ENCODE measurements at regions not wholly inside any gene's neighbourhood (a gene's known extent, or its start where the extent isn't known, plus 50 kb on each side); places are given as distances from the start of the nearest gene placed in this dataset.

DNA sequence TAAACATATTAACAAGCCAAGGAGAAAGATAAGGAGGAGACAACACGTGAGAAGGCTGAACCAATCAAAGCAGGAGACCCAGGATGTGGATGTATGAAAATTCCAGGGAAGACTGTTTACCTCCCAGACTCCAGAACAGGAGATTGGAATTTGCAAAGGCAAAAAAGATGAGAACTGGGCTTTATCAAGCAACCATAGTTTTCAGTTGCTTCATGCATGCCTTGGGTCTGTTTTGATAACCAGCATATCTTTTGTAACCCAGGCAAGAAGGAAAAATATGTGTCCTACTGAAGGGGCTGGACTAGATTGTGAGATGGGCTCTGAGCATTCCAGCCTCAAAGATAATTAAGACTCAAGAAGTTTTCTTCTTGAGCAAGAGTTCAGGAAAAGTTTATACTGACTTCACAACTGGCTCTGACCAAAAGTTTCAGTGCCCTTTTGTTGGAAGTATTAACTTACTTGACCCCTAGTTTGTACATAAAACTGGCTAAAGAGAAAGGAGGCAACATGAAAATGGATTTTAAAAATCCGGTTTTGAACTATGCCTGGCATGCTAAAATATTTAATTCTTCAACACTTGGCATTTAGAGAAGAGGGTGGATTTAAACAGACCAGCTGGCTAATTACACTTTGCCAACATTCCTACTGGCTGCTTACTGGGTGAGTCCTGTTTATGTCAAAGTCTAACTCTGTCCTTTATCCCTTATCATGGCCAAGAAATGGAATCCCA lies 79.3 kb upstream of the CD28 start:
- TF ChIP-seq POLR2AphosphoS5 (IDR thresholded peaks at IDR 0.05; ENCODE audit: low read depth, low read length), result no peak
- TF ChIP-seq, protein P1, sequence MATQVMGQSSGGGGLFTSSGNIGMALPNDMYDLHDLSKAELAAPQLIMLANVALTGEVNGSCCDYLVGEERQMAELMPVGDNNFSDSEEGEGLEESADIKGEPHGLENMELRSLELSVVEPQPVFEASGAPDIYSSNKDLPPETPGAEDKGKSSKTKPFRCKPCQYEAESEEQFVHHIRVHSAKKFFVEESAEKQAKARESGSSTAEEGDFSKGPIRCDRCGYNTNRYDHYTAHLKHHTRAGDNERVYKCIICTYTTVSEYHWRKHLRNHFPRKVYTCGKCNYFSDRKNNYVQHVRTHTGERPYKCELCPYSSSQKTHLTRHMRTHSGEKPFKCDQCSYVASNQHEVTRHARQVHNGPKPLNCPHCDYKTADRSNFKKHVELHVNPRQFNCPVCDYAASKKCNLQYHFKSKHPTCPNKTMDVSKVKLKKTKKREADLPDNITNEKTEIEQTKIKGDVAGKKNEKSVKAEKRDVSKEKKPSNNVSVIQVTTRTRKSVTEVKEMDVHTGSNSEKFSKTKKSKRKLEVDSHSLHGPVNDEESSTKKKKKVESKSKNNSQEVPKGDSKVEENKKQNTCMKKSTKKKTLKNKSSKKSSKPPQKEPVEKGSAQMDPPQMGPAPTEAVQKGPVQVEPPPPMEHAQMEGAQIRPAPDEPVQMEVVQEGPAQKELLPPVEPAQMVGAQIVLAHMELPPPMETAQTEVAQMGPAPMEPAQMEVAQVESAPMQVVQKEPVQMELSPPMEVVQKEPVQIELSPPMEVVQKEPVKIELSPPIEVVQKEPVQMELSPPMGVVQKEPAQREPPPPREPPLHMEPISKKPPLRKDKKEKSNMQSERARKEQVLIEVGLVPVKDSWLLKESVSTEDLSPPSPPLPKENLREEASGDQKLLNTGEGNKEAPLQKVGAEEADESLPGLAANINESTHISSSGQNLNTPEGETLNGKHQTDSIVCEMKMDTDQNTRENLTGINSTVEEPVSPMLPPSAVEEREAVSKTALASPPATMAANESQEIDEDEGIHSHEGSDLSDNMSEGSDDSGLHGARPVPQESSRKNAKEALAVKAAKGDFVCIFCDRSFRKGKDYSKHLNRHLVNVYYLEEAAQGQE (IDR thresholded peaks at IDR 0.05; ENCODE audit: insufficient read depth in 1 of 2, low read depth in 2 of 2, low read length in 2 of 2), result no peak
- TF ChIP-seq SIN3A (IDR thresholded peaks at IDR 0.05; ENCODE audit: borderline replicate concordance, insufficient read depth, low read length), result no peak
- TF ChIP-seq TAF1 (IDR thresholded peaks at IDR 0.05; ENCODE audit: borderline replicate concordance, insufficient read depth, low read length), result no peak
- TF ChIP-seq FOXP2 (optimal IDR thresholded peaks at IDR 0.05; ENCODE audit: borderline replicate concordance, extremely low read depth, extremely low read length, insufficient read depth), result no peak

DNA sequence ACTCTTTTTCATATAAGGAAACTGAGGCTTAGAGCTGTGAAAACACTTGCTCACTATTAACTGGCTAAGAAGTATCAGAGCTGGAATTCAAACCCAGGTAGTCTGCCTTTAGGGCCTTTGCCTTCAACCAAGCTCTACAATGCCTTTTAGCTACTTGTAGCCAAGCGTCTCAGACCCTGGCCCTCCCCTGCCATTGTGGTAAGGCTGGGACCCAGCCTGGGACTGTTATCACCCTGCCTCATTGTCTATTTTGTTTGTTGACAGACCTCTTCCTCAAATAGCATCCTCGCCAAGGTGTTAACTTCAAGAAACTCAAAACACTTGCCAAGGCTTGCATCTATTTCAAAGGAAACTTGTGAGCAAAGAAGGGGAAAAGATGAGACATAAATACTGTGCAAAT lies 76.7 kb upstream of the CD28 start:
- TF ChIP-seq TAF1 (IDR thresholded peaks at IDR 0.05; ENCODE audit: borderline replicate concordance, insufficient read depth, low read length), result no peak

DNA sequence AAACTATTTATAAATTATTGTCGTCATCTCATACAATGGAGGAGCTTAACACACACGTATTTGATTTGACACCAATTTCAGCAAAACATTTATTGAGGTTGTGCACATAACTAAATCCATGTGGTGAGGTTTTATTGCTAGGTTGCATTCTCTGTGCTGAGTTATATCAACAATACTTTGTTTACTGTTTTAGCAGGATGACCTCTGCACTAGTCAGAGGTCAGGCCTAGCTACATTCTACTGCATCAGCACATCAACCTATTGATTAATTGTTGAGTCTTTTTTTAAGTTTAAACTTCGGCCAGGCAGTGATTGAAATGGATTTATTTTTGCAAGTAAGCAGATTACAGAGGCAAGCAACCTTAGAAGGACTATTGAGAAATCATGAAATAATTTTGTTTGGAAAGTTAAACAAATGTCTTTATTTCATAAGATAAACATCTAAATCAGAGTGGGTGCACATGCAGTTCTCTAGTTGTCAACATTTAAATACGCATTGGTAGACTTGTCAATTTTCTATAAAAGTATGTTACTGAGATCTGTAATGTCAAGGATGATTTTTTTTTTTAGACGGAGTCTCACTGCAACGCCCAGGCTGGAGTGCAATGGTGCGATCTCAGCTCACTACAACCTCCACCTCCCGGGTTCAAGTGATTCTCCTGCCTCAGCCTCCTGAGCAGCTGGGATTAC lies 75.2 kb upstream of the CD28 start:
- no peak for TF ChIP-seq POLR2AphosphoS5 (IDR thresholded peaks at IDR 0.05; ENCODE audit: low read depth, low read length)
- TF ChIP-seq, protein P1 (IDR thresholded peaks at IDR 0.05; ENCODE audit: insufficient read depth in 1 of 2, low read depth in 2 of 2, low read length in 2 of 2), result no peak
- no peak for TF ChIP-seq TAF1 (IDR thresholded peaks at IDR 0.05; ENCODE audit: borderline replicate concordance, insufficient read depth, low read length)
- no peak for TF ChIP-seq FOXP2 (optimal IDR thresholded peaks at IDR 0.05; ENCODE audit: borderline replicate concordance, extremely low read depth, extremely low read length, insufficient read depth)
- no peak for TF ChIP-seq SIN3A (IDR thresholded peaks at IDR 0.05; ENCODE audit: borderline replicate concordance, insufficient read depth, low read length)

DNA sequence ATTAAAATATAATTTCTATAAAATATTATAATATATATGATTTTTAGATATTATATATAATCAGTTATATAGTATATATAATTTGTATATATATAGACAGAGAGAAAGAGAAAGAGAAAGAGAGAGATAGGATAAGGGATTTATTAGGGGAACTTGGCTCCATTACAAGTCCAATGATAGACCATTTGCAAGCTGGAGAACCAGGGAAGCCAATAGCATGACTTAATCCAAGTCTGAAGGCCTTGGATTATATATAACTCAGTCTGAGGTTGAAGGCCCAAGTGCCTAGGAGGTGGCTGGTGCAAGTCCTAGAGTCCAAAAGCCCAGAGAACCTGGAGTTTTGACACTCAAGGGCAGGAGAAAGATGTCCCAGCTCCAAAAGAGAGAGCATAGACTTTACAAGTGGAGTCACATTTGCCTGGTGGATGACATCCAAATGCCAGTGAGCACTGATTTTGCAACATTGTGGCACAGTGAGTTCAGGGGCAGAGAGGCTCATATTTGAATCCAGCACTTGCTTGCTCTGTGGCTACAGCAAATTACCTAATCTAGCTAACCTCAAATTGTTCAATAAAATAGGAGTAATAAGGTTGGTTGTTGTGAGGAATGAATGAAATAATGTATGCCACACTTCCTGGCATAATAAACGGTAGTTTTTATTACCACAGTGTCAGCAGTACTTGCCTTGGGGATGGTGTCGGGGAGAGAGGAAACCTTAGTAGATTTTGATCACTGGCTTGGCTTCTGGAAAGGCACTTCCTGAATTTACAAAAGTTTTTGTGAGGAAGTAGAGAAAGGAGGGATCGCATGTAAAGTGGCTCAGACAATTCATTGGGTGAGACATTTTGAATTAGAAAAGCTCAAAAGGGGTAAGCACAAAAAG lies 69.6 kb upstream of the CD28 start:
- TF ChIP-seq, protein P1 (IDR thresholded peaks at IDR 0.05; ENCODE audit: insufficient read depth in 1 of 2, low read depth in 2 of 2, low read length in 2 of 2), result no peak
- TF ChIP-seq TAF1 (IDR thresholded peaks at IDR 0.05; ENCODE audit: borderline replicate concordance, insufficient read depth, low read length), result no peak
- TF ChIP-seq SIN3A (IDR thresholded peaks at IDR 0.05; ENCODE audit: borderline replicate concordance, insufficient read depth, low read length), result no peak
- TF ChIP-seq FOXP2 (optimal IDR thresholded peaks at IDR 0.05; ENCODE audit: borderline replicate concordance, extremely low read depth, extremely low read length, insufficient read depth), result no peak
- no peak for TF ChIP-seq POLR2AphosphoS5 (IDR thresholded peaks at IDR 0.05; ENCODE audit: low read depth, low read length)

DNA sequence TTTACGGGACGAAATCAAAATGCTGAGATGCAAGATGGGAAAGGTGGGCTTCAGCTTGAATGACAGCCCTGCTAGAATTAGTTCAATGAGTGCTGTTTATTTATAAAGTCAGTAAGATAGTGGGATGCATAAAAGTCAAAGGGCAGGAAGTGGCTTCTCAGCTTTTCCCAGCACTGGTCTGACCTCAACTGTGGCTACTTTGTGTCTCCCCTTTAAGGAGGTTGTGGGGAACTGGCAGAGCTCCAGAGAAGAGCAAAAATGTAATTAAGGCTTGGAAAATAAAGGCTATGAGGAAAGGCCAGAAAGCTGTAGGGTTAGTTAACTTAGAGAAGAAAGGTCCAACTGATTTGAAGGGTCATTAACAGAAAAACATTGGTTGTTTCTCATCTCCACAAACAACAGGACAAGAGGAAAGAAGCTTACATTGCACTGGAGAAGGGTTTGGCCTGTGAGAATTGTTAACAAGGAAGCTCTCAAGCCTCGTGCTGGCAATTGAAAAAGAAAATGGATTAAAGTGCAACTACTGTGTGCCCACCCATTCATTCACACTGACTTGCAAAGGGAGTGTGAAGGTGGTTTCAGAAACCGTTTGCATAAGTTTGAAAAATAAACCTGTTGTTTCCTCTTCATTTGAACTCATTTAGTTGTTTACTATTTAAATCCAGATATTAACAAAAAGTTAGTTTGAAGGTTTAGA lies 68.8 kb upstream of the CD28 start:
- TF ChIP-seq SIN3A (IDR thresholded peaks at IDR 0.05; ENCODE audit: borderline replicate concordance, insufficient read depth, low read length) (no peak), POLR2AphosphoS5 (IDR thresholded peaks at IDR 0.05; ENCODE audit: low read depth, low read length) (0 out of 2 replicates have a peak, but pooled peaks have one; percentile 33)
